Breast epithelium (tissue), 4 donors: ENCODE measurements at regions not wholly inside any gene's neighbourhood (a gene's known extent, or its start where the extent isn't known, plus 50 kb on each side); places are given as distances from the start of the nearest gene placed in this dataset.

ENCODE experiments used
- DNase-seq, 2 donors: peaks; one replicate each; pipeline ENCODE4 v3.0.0-alpha.2; 2019; ENCODE audit warnings: low spot score in 2 of 2
- H3K27ac ChIP-seq, 2 donors: fragments of 200-600 bp; sonication (generic) in 1 of 2; one replicate each; pipeline ENCODE4 v1.5.1; 2016 to 2019; ENCODE audit warnings: mild to moderate bottlenecking in 1 of 2
- H3K27me3 ChIP-seq, 2 donors: fragments of 200-600 bp; sonication (generic) in 1 of 2; one replicate each; pipeline versions ENCODE4 v1.5.1 to v1.6.0; 2017 to 2019; ENCODE audit warnings: control low read depth in 1 of 2, mild to moderate bottlenecking in 1 of 2
- H3K36me3 ChIP-seq: fragments of 200-600 bp; one replicate; pipeline ENCODE4 v1.5.1; 2019
- H3K4me1 ChIP-seq, 2 donors: fragments of 200-600 bp; sonication (generic); one replicate each; pipeline ENCODE4 v1.5.1; 2016 to 2019; ENCODE audit warnings: control low read depth in 1 of 2
- H3K4me3 ChIP-seq, 3 donors: fragments of 200-600 bp; sonication (generic); 1 replicate in 2 of 3; 2 replicates in 1 of 3; pipeline ENCODE4 v1.5.1; 2016 to 2019; ENCODE audit warnings: mild to moderate bottlenecking in 3 of 3, moderate library complexity in 2 of 3
- H3K9me3 ChIP-seq, 2 donors: fragments of 200-600 bp; sonication (generic) in 1 of 2; one replicate each; pipeline ENCODE4 v1.5.1; 2016 to 2019; ENCODE audit warnings: control low read depth in 1 of 2
- POLR2A ChIP-seq: fragments of 450-650 bp; IDR thresholded peaks from one replicate; pipeline ENCODE4 v1.6.1; 2016; ENCODE audit warnings: antibody characterized with exemption, mild to moderate bottlenecking, moderate library complexity
- POLR2AphosphoS5 ChIP-seq, 3 donors: sonication (generic); formaldehyde crosslinking; IDR thresholded peaks; one replicate each; pipeline ENCODE4 v1.6.1; 2017; ENCODE audit warnings: antibody characterized with exemption in 3 of 3
- intact Hi-C: fragments of 100-400 bp; cut with DNase I; formaldehyde crosslinking; loops from one replicate; pipeline ENCODE4 v1.15.1; 2023; ENCODE audit warnings: low total_unique reads
- TF ChIP-seq, protein P1 (sequence below), 3 donors: fragments of 450-650 bp; IDR thresholded peaks; one replicate each; pipeline ENCODE4 v1.5.1; 2016 to 2017; ENCODE audit warnings: antibody characterized with exemption in 3 of 3, mild to moderate bottlenecking in 3 of 3, moderate library complexity in 3 of 3

DNA sequence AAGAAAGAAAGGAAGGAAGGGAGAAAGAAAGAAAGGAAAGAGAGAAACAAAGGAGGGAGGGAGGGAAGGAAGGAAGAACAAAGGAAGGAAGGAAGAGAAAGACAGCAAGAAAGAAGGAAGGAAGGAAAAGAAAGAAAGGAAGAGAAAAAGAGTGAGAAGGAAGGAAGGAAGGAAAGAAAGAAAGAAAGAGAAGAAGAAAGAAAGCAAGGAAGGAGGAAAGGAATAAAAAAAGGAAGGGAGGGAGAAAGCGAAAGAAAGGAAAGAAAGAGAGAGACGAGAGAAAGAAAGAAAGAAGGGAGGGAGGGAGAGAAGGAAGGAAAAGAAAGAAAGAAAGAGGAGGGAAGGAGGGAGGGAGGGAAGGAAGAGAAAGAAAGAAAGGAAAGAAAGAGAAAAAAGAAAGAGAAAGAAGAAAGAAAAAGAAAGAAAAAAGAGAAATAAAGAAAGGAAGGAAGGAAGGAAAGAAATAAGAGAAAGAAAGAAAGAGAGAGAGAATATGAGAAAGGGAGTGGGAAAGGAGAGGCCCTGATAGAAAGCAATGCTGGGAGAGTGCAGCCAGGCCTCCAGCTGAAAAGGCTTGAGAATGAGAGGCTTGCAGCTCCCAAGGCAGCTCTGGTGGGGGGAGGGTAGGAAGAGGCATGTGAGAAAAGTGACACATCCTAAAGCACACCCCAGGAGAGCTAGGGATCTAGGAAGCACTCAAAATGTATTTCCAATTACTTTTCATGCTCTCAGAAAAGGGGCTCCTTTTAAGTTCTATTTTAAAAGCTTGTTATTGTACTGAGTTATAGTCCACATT lies 134.0 kb upstream of the ZIC3 start:
- Histone ChIP-seq H3K27me3 (peaks cover 11 to 57% of the 10 kb centered on the region in 2 donors), H3K4me3 (no peak overlapping the region), H3K9me3 (peaks cover 0 to 14% of the 10 kb centered on the region in 2 donors), H3K36me3 (no peaks in the 10 kb centered on the region), H3K27ac (no peak overlapping the region), H3K4me1 (no peaks in the 10 kb centered on the region)
- no peak for TF ChIP-seq POLR2AphosphoS5 (IDR thresholded peaks at IDR 0.05)
- TF ChIP-seq, protein P1, sequence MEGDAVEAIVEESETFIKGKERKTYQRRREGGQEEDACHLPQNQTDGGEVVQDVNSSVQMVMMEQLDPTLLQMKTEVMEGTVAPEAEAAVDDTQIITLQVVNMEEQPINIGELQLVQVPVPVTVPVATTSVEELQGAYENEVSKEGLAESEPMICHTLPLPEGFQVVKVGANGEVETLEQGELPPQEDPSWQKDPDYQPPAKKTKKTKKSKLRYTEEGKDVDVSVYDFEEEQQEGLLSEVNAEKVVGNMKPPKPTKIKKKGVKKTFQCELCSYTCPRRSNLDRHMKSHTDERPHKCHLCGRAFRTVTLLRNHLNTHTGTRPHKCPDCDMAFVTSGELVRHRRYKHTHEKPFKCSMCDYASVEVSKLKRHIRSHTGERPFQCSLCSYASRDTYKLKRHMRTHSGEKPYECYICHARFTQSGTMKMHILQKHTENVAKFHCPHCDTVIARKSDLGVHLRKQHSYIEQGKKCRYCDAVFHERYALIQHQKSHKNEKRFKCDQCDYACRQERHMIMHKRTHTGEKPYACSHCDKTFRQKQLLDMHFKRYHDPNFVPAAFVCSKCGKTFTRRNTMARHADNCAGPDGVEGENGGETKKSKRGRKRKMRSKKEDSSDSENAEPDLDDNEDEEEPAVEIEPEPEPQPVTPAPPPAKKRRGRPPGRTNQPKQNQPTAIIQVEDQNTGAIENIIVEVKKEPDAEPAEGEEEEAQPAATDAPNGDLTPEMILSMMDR (IDR thresholded peaks at IDR 0.05), result no peak
- TF ChIP-seq POLR2A, result no peak
- intact Hi-C loops, result no loop called here
- DNase-seq, result no peak

DNA sequence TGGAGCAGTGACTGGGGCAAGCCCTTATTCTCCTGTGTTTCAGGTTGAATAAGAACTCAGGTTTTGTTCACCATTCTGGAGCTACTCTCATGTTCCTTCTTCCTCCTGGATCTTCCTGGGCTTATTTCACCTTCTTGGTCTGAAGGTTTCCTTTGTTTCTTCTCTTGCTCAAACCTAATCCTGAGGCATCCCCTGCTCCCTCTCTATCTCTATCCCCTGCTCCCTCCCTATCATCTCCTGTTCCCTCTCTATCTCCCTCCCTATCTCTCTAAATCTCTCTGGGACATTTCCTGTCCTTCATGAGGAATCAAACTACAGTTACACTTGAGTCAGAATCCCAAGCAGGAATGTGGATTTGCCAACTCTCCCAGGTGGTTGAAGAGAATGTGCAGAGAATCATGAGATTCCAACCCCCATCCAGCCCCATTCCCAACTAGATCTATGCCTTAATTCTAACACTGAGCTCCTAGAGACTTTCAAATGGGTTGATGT lies 134.9 kb upstream of the ZIC3 start:
- H3K9me3 ChIP-seq, result peaks cover 0 to 12% of the 10 kb centered on the region in 2 donors
- H3K4me1 ChIP-seq, result no peaks in the 10 kb centered on the region
- H3K27me3 ChIP-seq, result peaks cover 11 to 65% of the 10 kb centered on the region in 2 donors
- intact Hi-C loops, result no loop called here
- H3K4me3 ChIP-seq, result no peak overlapping the region
- TF ChIP-seq POLR2A, result no peak
- TF ChIP-seq, protein P1 (IDR thresholded peaks at IDR 0.05), result no peak
- no peak for DNase-seq
- H3K36me3 ChIP-seq, result no peaks in the 10 kb centered on the region
- H3K27ac ChIP-seq, result no peak overlapping the region

DNA sequence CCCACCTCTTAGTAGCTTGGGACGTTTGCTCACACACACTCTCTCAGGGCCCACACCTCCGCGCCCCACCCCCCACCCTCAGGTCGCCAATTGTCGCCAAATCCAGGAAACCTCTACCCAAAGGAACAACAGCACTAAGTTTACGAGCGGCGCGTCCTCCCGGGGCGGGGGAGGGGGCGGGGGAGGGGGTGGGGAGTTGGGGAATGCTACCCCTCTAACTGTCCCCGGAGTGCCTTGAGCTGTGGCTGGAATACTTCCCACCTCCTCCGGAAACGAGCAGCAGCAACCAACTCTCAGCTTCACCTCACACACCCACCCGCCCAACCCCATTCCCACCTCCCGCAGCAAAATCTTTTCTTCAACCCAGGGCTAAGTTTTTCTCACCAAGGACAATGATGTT lies 135.6 kb upstream of the ZIC3 start:
- H3K27ac ChIP-seq, result no peak overlapping the region
- DNase-seq, result no peak
- H3K9me3 ChIP-seq, result peaks cover 0 to 7% of the 10 kb centered on the region in 2 donors
- no peaks in the 10 kb centered on the region for H3K4me1 ChIP-seq
- peaks cover 11 to 73% of the 10 kb centered on the region in 2 donors for H3K27me3 ChIP-seq
- intact Hi-C loops, result no loop called here
- H3K4me3 ChIP-seq, result no peak overlapping the region
- TF ChIP-seq, protein P1 (IDR thresholded peaks at IDR 0.05), result no peak
- no peak for TF ChIP-seq POLR2A
- no peaks in the 10 kb centered on the region for H3K36me3 ChIP-seq

DNA sequence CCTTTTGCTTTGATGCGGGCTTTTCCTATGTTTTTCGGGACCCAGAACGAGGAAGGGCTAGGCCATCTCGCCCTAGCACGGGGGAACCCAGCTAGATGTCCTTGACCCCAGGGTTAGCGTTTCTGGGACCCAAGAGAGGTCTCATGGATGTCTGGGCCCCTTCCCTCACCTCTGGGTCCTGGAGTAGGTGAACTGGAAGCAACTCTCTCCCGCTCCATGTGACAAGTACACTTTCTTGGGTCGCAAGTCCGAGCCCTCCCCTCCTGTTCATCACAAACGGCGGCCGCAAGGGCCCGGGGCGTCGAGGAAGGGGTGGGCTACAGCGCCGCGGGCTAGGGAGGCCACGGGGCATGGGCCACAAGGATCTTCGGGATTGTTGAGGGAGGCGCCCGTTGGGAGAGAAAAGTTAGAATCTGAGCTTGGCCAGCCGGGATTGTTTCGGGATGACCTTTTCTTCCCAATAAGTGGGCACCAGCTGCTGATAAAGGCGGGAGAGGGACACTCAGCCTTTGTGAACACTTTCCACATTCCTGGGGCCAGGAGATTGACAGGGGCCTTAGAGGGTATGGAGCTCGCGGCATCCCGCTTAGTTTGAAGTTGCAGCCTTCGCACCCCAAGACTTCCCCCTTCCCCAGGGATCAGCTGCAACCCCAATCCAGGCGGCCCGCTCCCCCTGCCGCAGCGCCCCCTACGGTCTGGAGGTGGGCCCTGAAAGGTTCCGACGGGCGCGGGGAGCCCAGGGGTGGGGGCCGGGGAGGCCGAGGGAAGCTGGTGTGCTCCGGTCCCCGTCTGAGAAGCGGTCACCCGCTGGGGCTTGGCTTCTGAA lies 136.9 kb upstream of the ZIC3 start:
- Histone ChIP-seq H3K27me3 (peaks cover 11 to 86% of the 10 kb centered on the region in 2 donors), H3K4me1 (no peaks in the 10 kb centered on the region), H3K27ac (no peak overlapping the region), H3K4me3 (peak overlapping the region; percentile 43 to 72 (median 46)), H3K9me3 (no peaks in the 10 kb centered on the region), H3K36me3 (no peaks in the 10 kb centered on the region)
- intact Hi-C loops, result no loop called here
- DNase-seq, result no peak
- no peak for TF ChIP-seq POLR2A
- TF ChIP-seq, protein P1 (IDR thresholded peaks at IDR 0.05), result no peak
- TF ChIP-seq POLR2AphosphoS5 (IDR thresholded peaks at IDR 0.05), result no peak

DNA sequence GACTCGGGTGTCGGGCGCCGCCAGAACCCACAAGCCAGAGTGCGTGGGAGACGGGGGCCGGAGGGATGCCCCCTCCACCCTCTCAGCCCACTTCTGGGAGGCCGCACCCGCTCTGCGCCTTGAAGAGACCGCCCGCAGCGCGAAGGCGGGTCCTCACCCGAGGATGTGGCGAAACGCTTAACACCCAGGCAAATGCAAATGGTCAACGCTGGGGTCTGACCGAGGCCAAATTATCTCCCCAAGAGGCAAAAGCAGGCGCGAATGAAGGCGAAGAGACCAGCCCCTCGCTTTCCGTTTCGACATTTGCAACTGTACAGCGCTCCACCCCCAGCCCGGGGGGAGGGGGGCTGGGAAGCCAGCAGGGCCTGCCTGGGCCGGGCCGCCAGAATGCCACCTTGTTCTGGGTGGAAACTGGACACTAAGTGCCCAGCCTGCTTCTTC lies 137.7 kb upstream of the ZIC3 start:
- H3K27me3 ChIP-seq, result peaks cover 11 to 92% of the 10 kb centered on the region in 2 donors
- intact Hi-C loops, result no loop called here
- no peaks in the 10 kb centered on the region for H3K4me1 ChIP-seq
- no peaks in the 10 kb centered on the region for H3K9me3 ChIP-seq
- TF ChIP-seq POLR2AphosphoS5 (IDR thresholded peaks at IDR 0.05), result no peak
- TF ChIP-seq, protein P1 (IDR thresholded peaks at IDR 0.05), result no peak
- no peak for TF ChIP-seq POLR2A
- H3K4me3 ChIP-seq, result peak overlapping the region; percentile 43 to 72 (median 46)
- no peaks in the 10 kb centered on the region for H3K36me3 ChIP-seq
- no peak for DNase-seq
- H3K27ac ChIP-seq, result no peak overlapping the region
